Stimulated activated effector memory CD8-positive, alpha-beta T cell treated with anti-CD3 and anti-CD28 coated beads, Interleukin-12 subunit alpha, Interleukin-12 subunit beta, amount 100 ng/mL, for 72 hours (primary cell): ENCODE measurements at regions not wholly inside any gene's neighbourhood (a gene's known extent, or its start where the extent isn't known, plus 50 kb on each side); places are given as distances from the start of the nearest gene placed in this dataset.

Source experiments
- ATAC-seq: fragments of 150-1000 bp; cut with Tn5 transposase; 2 replicates; pipeline ENCODE4 v1.10.0; 2021
- DNase-seq, 2 donors: peaks; one replicate each; pipeline ENCODE4 v3.0.0; 2021 to 2022; ENCODE audit warnings: low spot score in 2 of 2
- H3K27ac Mint-ChIP-seq: one replicate; pipeline ENCODE4 v1.8.0; 2022; ENCODE audit warnings: mild to moderate bottlenecking, mixed read lengths
- H3K36me3 Mint-ChIP-seq: one replicate; pipeline ENCODE4 v1.8.0; 2022; ENCODE audit warnings: mild to moderate bottlenecking, mixed read lengths
- H3K4me1 Mint-ChIP-seq: one replicate; pipeline ENCODE4 v1.8.0; 2022; ENCODE audit warnings: mixed read lengths
- H3K4me3 Mint-ChIP-seq: one replicate; pipeline ENCODE4 v1.8.0; 2022; ENCODE audit warnings: mild to moderate bottlenecking, mixed read lengths
- H3K9me3 Mint-ChIP-seq: one replicate; pipeline ENCODE4 v1.8.0; 2022; ENCODE audit warnings: mixed read lengths

- no peak for ATAC-seq
- Mint-ChIP-seq H3K9me3 (no peaks in the 10 kb centered on the region), H3K4me1 (peaks cover 64% of the 10 kb centered on the region), H3K27ac (peak overlapping the region; percentile 87), H3K36me3 (no peaks in the 10 kb centered on the region), H3K4me3 (no peak overlapping the region)
- DNase-seq = no peak
Observed at GRCh38 chr2:9768388-9768787, 74.9 kb upstream of the TAF1B start.

- Mint-ChIP-seq H3K4me1 (peaks cover 54% of the 10 kb centered on the region), H3K4me3 (peak overlapping the region; percentile 54), H3K9me3 (no peaks in the 10 kb centered on the region), H3K36me3 (no peaks in the 10 kb centered on the region), H3K27ac (peak overlapping the region; percentile 87)
- ATAC-seq = peak; percentile 79
- peak in 1 of 2 donors; percentile 35 for DNase-seq
Observed at GRCh38 chr2:9769171-9770005, 73.9 kb upstream of the TAF1B start.

GRCh38 chr2:9770006-9770307 lies 73.3 kb upstream of the TAF1B start:
- no peak for ATAC-seq
- peaks cover 48% of the 10 kb centered on the region for H3K4me1 Mint-ChIP-seq
- peak overlapping the region; percentile 54 for H3K4me3 Mint-ChIP-seq
- no peaks in the 10 kb centered on the region for H3K36me3 Mint-ChIP-seq
- no peak for DNase-seq
- peak overlapping the region; percentile 87 for H3K27ac Mint-ChIP-seq
- no peaks in the 10 kb centered on the region for H3K9me3 Mint-ChIP-seq

- H3K9me3 Mint-ChIP-seq = no peaks in the 10 kb centered on the region
- H3K36me3 Mint-ChIP-seq = no peaks in the 10 kb centered on the region
- H3K4me3 Mint-ChIP-seq = peak overlapping the region; percentile 54
- DNase-seq (peak; percentile 38 to 72), ATAC-seq (peak; percentile 65)
- H3K27ac Mint-ChIP-seq = peak overlapping the region; percentile 87
- peaks cover 43% of the 10 kb centered on the region for H3K4me1 Mint-ChIP-seq
Observed at GRCh38 chr2:9770308-9771100, 72.8 kb upstream of the TAF1B start.

GRCh38 chr2:9771101-9771449 lies 72.2 kb upstream of the TAF1B start:
- no peak overlapping the region for H3K4me3 Mint-ChIP-seq
- no peak overlapping the region for H3K27ac Mint-ChIP-seq
- H3K4me1 Mint-ChIP-seq = peaks cover 41% of the 10 kb centered on the region
- H3K9me3 Mint-ChIP-seq = no peaks in the 10 kb centered on the region
- DNase-seq = no peak
- H3K36me3 Mint-ChIP-seq = no peaks in the 10 kb centered on the region
- no peak for ATAC-seq

GRCh38 chr2:9771481-9772017 lies 71.7 kb upstream of the TAF1B start:
- H3K27ac Mint-ChIP-seq = no peak overlapping the region
- H3K4me1 Mint-ChIP-seq = peaks cover 37% of the 10 kb centered on the region
- ATAC-seq (no peak), DNase-seq (no peak)
- no peak overlapping the region for H3K4me3 Mint-ChIP-seq
- H3K9me3 Mint-ChIP-seq = no peaks in the 10 kb centered on the region
- no peaks in the 10 kb centered on the region for H3K36me3 Mint-ChIP-seq

- DNase-seq (no peak), ATAC-seq (no peak)
- Mint-ChIP-seq H3K4me3 (no peak overlapping the region), H3K36me3 (no peaks in the 10 kb centered on the region), H3K27ac (peak overlapping the region; percentile 63), H3K4me1 (peaks cover 35% of the 10 kb centered on the region), H3K9me3 (no peaks in the 10 kb centered on the region)
Observed at GRCh38 chr2:9772035-9772998, 71.0 kb upstream of the TAF1B start.

GRCh38 chr2:9772999-9773902 lies 70.0 kb upstream of the TAF1B start:
- H3K4me1 Mint-ChIP-seq = peaks cover 36% of the 10 kb centered on the region
- peak overlapping the region; percentile 63 for H3K27ac Mint-ChIP-seq
- H3K36me3 Mint-ChIP-seq = no peaks in the 10 kb centered on the region
- no peak overlapping the region for H3K4me3 Mint-ChIP-seq
- no peak for ATAC-seq
- no peaks in the 10 kb centered on the region for H3K9me3 Mint-ChIP-seq
- no peak for DNase-seq

GRCh38 chr2:9773903-9774239 lies 69.4 kb upstream of the TAF1B start:
- Mint-ChIP-seq H3K27ac (no peak overlapping the region), H3K4me1 (peaks cover 36% of the 10 kb centered on the region), H3K4me3 (no peak overlapping the region), H3K9me3 (no peaks in the 10 kb centered on the region), H3K36me3 (no peaks in the 10 kb centered on the region)
- ATAC-seq (no peak), DNase-seq (no peak)

GRCh38 chr2:9774266-9774665 lies 69.0 kb upstream of the TAF1B start:
- Mint-ChIP-seq H3K9me3 (no peaks in the 10 kb centered on the region), H3K4me3 (no peak overlapping the region), H3K36me3 (no peaks in the 10 kb centered on the region), H3K27ac (no peak overlapping the region), H3K4me1 (peaks cover 36% of the 10 kb centered on the region)
- ATAC-seq (no peak), DNase-seq (no peak)

- Mint-ChIP-seq H3K4me3 (no peak overlapping the region), H3K9me3 (no peaks in the 10 kb centered on the region)
- ATAC-seq = no peak
Observed at GRCh38 chr2:9775351-9775750, 67.9 kb upstream of the TAF1B start.

GRCh38 chr2:9775999-9776712 lies 67.1 kb upstream of the TAF1B start:
- Mint-ChIP-seq H3K4me3 (no peak overlapping the region), H3K36me3 (no peaks in the 10 kb centered on the region), H3K27ac (no peak overlapping the region), H3K9me3 (no peaks in the 10 kb centered on the region), H3K4me1 (peaks cover 38% of the 10 kb centered on the region)
- no peak for ATAC-seq
- no peak for DNase-seq

More at GRCh38 chr2:9775351-9775750, 67.9 kb upstream of the TAF1B start:
- DNase-seq = no peak
- Mint-ChIP-seq H3K27ac (no peak overlapping the region), H3K36me3 (no peaks in the 10 kb centered on the region), H3K4me1 (peaks cover 36% of the 10 kb centered on the region)

- no peak overlapping the region for H3K27ac Mint-ChIP-seq
- no peak for ATAC-seq
- H3K9me3 Mint-ChIP-seq = no peaks in the 10 kb centered on the region
- H3K36me3 Mint-ChIP-seq = peaks cover 6% of the 10 kb centered on the region
- DNase-seq = no peak
- H3K4me3 Mint-ChIP-seq = no peak overlapping the region
- peaks cover 44% of the 10 kb centered on the region for H3K4me1 Mint-ChIP-seq
Observed at GRCh38 chr2:9777081-9777480, 66.2 kb upstream of the TAF1B start.

- H3K27ac Mint-ChIP-seq = peak overlapping the region; percentile 92
- ATAC-seq (no peak), DNase-seq (no peak)
- H3K9me3 Mint-ChIP-seq = no peaks in the 10 kb centered on the region
- H3K4me3 Mint-ChIP-seq = peak overlapping the region; percentile 63
- H3K36me3 Mint-ChIP-seq = peaks cover 15% of the 10 kb centered on the region
- peaks cover 53% of the 10 kb centered on the region for H3K4me1 Mint-ChIP-seq
Observed at GRCh38 chr2:9778012-9778411, 65.3 kb upstream of the TAF1B start.
